ENCODE measurements at regions not wholly inside any gene's neighbourhood (a gene's known extent, or its start where the extent isn't known, plus 50 kb on each side); places are given as distances from the start of the nearest gene placed in this dataset.

- no peak for TF ChIP-seq CTCF (IDR thresholded peaks at IDR 0.05; ENCODE audit: unreplicated experiment)
- no TSS peak for BruUV-seq (replicated peaks)
- POLR2A ChIA-PET, result no interaction called here
- Mint-ChIP-seq H3K4me3 (ENCODE audit: unreplicated experiment) (no peak overlapping the region), H3K9me3 (ENCODE audit: unreplicated experiment) (no peaks in the 10 kb centered on the region), H3K27me3 (ENCODE audit: insufficient read depth, unreplicated experiment) (peaks cover 41% of the 10 kb centered on the region), H3K36me3 (ENCODE audit: insufficient read depth, unreplicated experiment) (no peaks in the 10 kb centered on the region), H3K27ac (ENCODE audit: low read depth, unreplicated experiment) (no peak overlapping the region), H3K4me1 (ENCODE audit: insufficient read depth, unreplicated experiment) (no peaks in the 10 kb centered on the region)
- intact Hi-C loops (cut with micrococcal nuclease), result loop anchor here (2.0 to 10.0 kb wide), 4 partner anchors 119 to 457 kb away; no protein-coding TSS in a partner anchor
- DNase-seq (ENCODE audit: unreplicated experiment), result no peak
- CTCF ChIA-PET, result interaction anchor here (0.5 to 2.4 kb wide), 5 partner anchors 60 to 292 kb away, joined by 3 to 8 read pairs (median 6); no protein-coding TSS in a partner anchor
Measured at GRCh38 chr17:12547831-12548230, 117.9 kb upstream of the MYOCD start.

GRCh38 chr17:12548558-12548957 is 117.1 kb upstream of the MYOCD start:
- H3K4me1 Mint-ChIP-seq (ENCODE audit: insufficient read depth, unreplicated experiment), result no peaks in the 10 kb centered on the region
- ChIA-PET CTCF (interaction anchor here (0.6 to 2.4 kb wide), 5 partner anchors 59 to 1030 kb away, joined by 3 to 8 read pairs (median 4); no protein-coding TSS in a partner anchor), POLR2A (interaction anchor here (0.7 kb wide), 1 partner anchor 16 kb away, joined by 3 read pairs; no protein-coding TSS in a partner anchor)
- intact Hi-C loops (cut with micrococcal nuclease), result loop anchor here (5.0 to 10.0 kb wide), 2 partner anchors 291 to 456 kb away; no protein-coding TSS in a partner anchor
- H3K36me3 Mint-ChIP-seq (ENCODE audit: insufficient read depth, unreplicated experiment), result no peaks in the 10 kb centered on the region
- DNase-seq (ENCODE audit: unreplicated experiment), result no peak
- no TSS peak for BruUV-seq (replicated peaks)
- H3K9me3 Mint-ChIP-seq (ENCODE audit: unreplicated experiment), result no peaks in the 10 kb centered on the region
- no peak overlapping the region for H3K4me3 Mint-ChIP-seq (ENCODE audit: unreplicated experiment)
- H3K27me3 Mint-ChIP-seq (ENCODE audit: insufficient read depth, unreplicated experiment), result peaks cover 41% of the 10 kb centered on the region
- no peak overlapping the region for H3K27ac Mint-ChIP-seq (ENCODE audit: low read depth, unreplicated experiment)
- TF ChIP-seq CTCF (IDR thresholded peaks at IDR 0.05; ENCODE audit: unreplicated experiment), result no peak

GRCh38 chr17:12549499-12550041 is 116.1 kb upstream of the MYOCD start:
- Mint-ChIP-seq H3K4me1 (ENCODE audit: insufficient read depth, unreplicated experiment) (no peaks in the 10 kb centered on the region), H3K27ac (ENCODE audit: low read depth, unreplicated experiment) (no peak overlapping the region), H3K4me3 (ENCODE audit: unreplicated experiment) (no peak overlapping the region), H3K36me3 (ENCODE audit: insufficient read depth, unreplicated experiment) (no peaks in the 10 kb centered on the region), H3K27me3 (ENCODE audit: insufficient read depth, unreplicated experiment) (peaks cover 41% of the 10 kb centered on the region), H3K9me3 (ENCODE audit: unreplicated experiment) (no peaks in the 10 kb centered on the region)
- no peak for DNase-seq (ENCODE audit: unreplicated experiment)
- no TSS peak for BruUV-seq (replicated peaks)
- TF ChIP-seq CTCF (IDR thresholded peaks at IDR 0.05; ENCODE audit: unreplicated experiment), result no peak
- POLR2A ChIA-PET, result no interaction called here
- intact Hi-C loops (cut with micrococcal nuclease), result loop anchor here (5.0 to 10.0 kb wide), 2 partner anchors 292 to 455 kb away; no protein-coding TSS in a partner anchor
- CTCF ChIA-PET, result interaction anchor here (0.6 to 2.8 kb wide), 8 partner anchors 117 to 1897 kb away, joined by 3 to 10 read pairs (median 4); no protein-coding TSS in a partner anchor

GRCh38 chr17:12553625-12554024 is 112.1 kb upstream of the MYOCD start:
- Mint-ChIP-seq H3K27me3 (ENCODE audit: insufficient read depth, unreplicated experiment) (peaks cover 29% of the 10 kb centered on the region), H3K9me3 (ENCODE audit: unreplicated experiment) (no peaks in the 10 kb centered on the region), H3K4me3 (ENCODE audit: unreplicated experiment) (no peak overlapping the region), H3K27ac (ENCODE audit: low read depth, unreplicated experiment) (no peak overlapping the region), H3K4me1 (ENCODE audit: insufficient read depth, unreplicated experiment) (no peaks in the 10 kb centered on the region), H3K36me3 (ENCODE audit: insufficient read depth, unreplicated experiment) (no peaks in the 10 kb centered on the region)
- no peak for DNase-seq (ENCODE audit: unreplicated experiment)
- no TSS peak for BruUV-seq (replicated peaks)
- no peak for TF ChIP-seq CTCF (IDR thresholded peaks at IDR 0.05; ENCODE audit: unreplicated experiment)
- ChIA-PET POLR2A (no interaction called here), CTCF (interaction anchor here (1.5 kb wide), 1 partner anchor 8 kb away, joined by 6 read pairs; no protein-coding TSS in a partner anchor)
- intact Hi-C loops (cut with micrococcal nuclease), result no loop called here

Measured in MCF 10A (cell line).